Heart left ventricle (tissue), 16 donors: ENCODE measurements at regions not wholly inside any gene's neighbourhood (a gene's known extent, or its start where the extent isn't known, plus 50 kb on each side); places are given as distances from the start of the nearest gene placed in this dataset.

ENCODE experiments used
- ATAC-seq, 4 donors: fragments of 200-7000 bp; cut with Tn5 transposase; one replicate each; pipeline ENCODE4 v1.9.1; 2020 to 2022; ENCODE audit warnings: moderate library complexity in 4 of 4, mild to moderate bottlenecking in 3 of 4, moderate number of reproducible peaks in 1 of 4
- DNase-seq, 5 donors: peaks; one replicate each; pipeline ENCODE4 v3.0.0-alpha.2; 2020
- H3K27ac ChIP-seq, 12 donors: fragments of 200-600 bp; sonication (generic) in 4 of 12; one replicate each; pipeline versions ENCODE4 v1.5.0 to v1.8.0; 2016 to 2022; ENCODE audit warnings: mild to moderate bottlenecking in 2 of 12
- H3K27me3 ChIP-seq, 9 donors: fragments of 200-600 bp; sonication (generic) in 2 of 9; one replicate each; pipeline versions ENCODE4 v1.5.1 to v1.8.0; 2016 to 2022; ENCODE audit warnings: mild to moderate bottlenecking in 3 of 9
- H3K36me3 ChIP-seq, 9 donors: fragments of 200-600 bp; sonication (generic) in 2 of 9; one replicate each; pipeline versions ENCODE4 v1.5.0 to v1.8.0; 2018 to 2022; ENCODE audit warnings: mild to moderate bottlenecking in 2 of 9
- H3K4me1 ChIP-seq, 12 donors: fragments of 200-600 bp; sonication (generic) in 4 of 12; one replicate each; pipeline versions ENCODE4 v1.5.0 to v1.8.0; 2016 to 2022; ENCODE audit warnings: mild to moderate bottlenecking in 3 of 12
- H3K4me3 ChIP-seq, 12 donors: fragments of 200-600 bp; sonication (generic) in 4 of 12; one replicate each; pipeline versions ENCODE4 v1.5.0 to v1.8.0; 2017 to 2022; ENCODE audit warnings: mild to moderate bottlenecking in 9 of 12, moderate library complexity in 4 of 12
- H3K9me3 ChIP-seq, 12 donors: fragments of 200-600 bp; sonication (generic) in 4 of 12; one replicate each; pipeline versions ENCODE4 v1.5.0 to v1.8.0; 2016 to 2022; ENCODE audit warnings: mild to moderate bottlenecking in 1 of 12
- CTCF ChIP-seq, 12 donors: fragments of 200-600 bp; sonication (generic) in 4 of 12; IDR thresholded peaks; one replicate each; pipeline versions ENCODE4 v1.5.0 to v1.8.0; 2018 to 2022; ENCODE audit warnings: antibody characterized with exemption in 12 of 12, mild to moderate bottlenecking in 5 of 12
- POLR2A ChIP-seq, 2 donors: fragments of 450-650 bp; IDR thresholded peaks; one replicate each; pipeline ENCODE4 v1.6.1; 2017; ENCODE audit warnings: antibody characterized with exemption in 2 of 2, mild to moderate bottlenecking in 2 of 2, moderate library complexity in 2 of 2
- WGBS, 4 donors: extraction: QIAGEN DNeasy Blood & Tissue Kit in 2 of 4; methylation state at CpG; one replicate each; pipeline versions ENCODE4 v1.1.5 to v1.1.7; 2013 to 2018; 5-methylcytosine and 5-hydroxymethylcytosine counted together
- intact Hi-C, 10 donors: fragments of 100-400 bp; cut with DNase I; formaldehyde crosslinking; loops; one replicate each; pipeline versions ENCODE4 v1.11.1 to v1.14.2; 2022
- donor health status: ischemic (EF 13 %, LVEDD 7.1; RV severe dilation, severe dysfunction).
- donor health status: healthy with polysubstance abuse.
- donor health status: DM: no; HTN: yes; CAD: no.
- donor health status: DM: no; HTN: no; CAD: no.
- donor health status: ischemic (EF 25% LVEDD 6.9; RV normal size, moderate dysfunction).
- donor health status: ischemic (EF 25% LVEDD 5.7; RV mildly dilated, moderate dysfunction).
- donor health status: healthy.
- donor health status: DM: yes; HTN: yes; CAD: no.
- donor health status: ischemic (EF 35%, LVEDD 5.7; RV mildly dilated, moderate dysfunction).
- donor health status: nonischemic (EF 11% LVEDD 7.7; RV severe dilation, severe dysfunction).
- donor health status: DM: yes; HTN: yes; CAD: no.
- donor health status: PGD.
- donor health status: ischemic (EF 29% LVEDD 5.4; RV normal size, mild dysfunction).
- donor health status: nonischemic (EF 23%, LVEDD 6.1; RV moderate dilation, normal function).

- no peak for TF ChIP-seq POLR2A (IDR thresholded peaks at IDR 0.05)
- no peak for TF ChIP-seq CTCF (IDR thresholded peaks at IDR 0.05)
- WGBS, 4 donors = 68 to 78% (median 73%) methylated on average over 11 of the region's 11 CpGs
- no peak overlapping the region for H3K4me3 ChIP-seq
- peak in 1 of 5 donors; percentile 25 for DNase-seq
- peaks cover 0 to 31% (median 4%) of the 10 kb centered on the region in 9 donors for H3K27me3 ChIP-seq
- intact Hi-C loops = no loop called here
- no peaks in the 10 kb centered on the region for H3K9me3 ChIP-seq
- ATAC-seq = no peak
- no peaks in the 10 kb centered on the region for H3K36me3 ChIP-seq
- no peak overlapping the region for H3K27ac ChIP-seq
- no peaks in the 10 kb centered on the region for H3K4me1 ChIP-seq
These were observed 114.4 kb upstream of the TCERG1L start for GRCh38 chr10:131425752-131426533.

GRCh38 chr10:131426534-131426898 lies 115.0 kb upstream of the TCERG1L start:
- intact Hi-C loops = no loop called here

DNA sequence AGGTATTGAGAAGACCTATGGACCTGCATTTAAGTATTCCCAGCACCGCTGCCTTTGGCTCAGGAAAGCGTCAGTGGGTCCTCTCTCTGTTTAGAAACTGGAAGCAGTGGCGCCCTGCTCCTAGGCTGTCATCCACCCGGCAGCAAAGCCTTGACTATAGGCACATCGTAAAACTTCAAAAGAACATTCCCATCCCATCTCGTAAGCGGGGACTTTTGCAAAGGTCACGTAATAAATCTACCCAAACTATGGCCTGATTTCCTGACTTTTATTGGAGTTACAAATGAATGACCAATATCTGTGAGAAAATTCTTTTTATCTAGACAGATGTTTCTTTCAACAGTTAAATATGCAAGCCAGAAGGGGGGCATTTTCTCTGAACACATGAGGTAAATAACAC lies 115.8 kb upstream of the TCERG1L start:
- H3K4me3 ChIP-seq = no peak overlapping the region
- DNase-seq (peak in 1 of 5 donors; percentile 22), ATAC-seq (no peak)
- 60 to 65% (median 62%) methylated on average over 8 of the region's 8 CpGs for WGBS, 4 donors
- no peaks in the 10 kb centered on the region for H3K4me1 ChIP-seq
- H3K9me3 ChIP-seq = no peaks in the 10 kb centered on the region
- H3K27ac ChIP-seq = no peak overlapping the region
- TF ChIP-seq POLR2A (IDR thresholded peaks at IDR 0.05) (no peak), CTCF (IDR thresholded peaks at IDR 0.05) (no peak)
- no peaks in the 10 kb centered on the region for H3K36me3 ChIP-seq
- peaks cover 0 to 42% (median 5%) of the 10 kb centered on the region in 9 donors for H3K27me3 ChIP-seq
- intact Hi-C loops = no loop called here

More at GRCh38 chr10:131426534-131426898, 115.0 kb upstream of the TCERG1L start:
- Histone ChIP-seq H3K4me3 (no peak overlapping the region), H3K27me3 (peaks cover 0 to 35% (median 5%) of the 10 kb centered on the region in 9 donors), H3K27ac (no peak overlapping the region), H3K36me3 (no peaks in the 10 kb centered on the region), H3K4me1 (no peaks in the 10 kb centered on the region), H3K9me3 (no peaks in the 10 kb centered on the region)
- TF ChIP-seq CTCF (IDR thresholded peaks at IDR 0.05) (no peak), POLR2A (IDR thresholded peaks at IDR 0.05) (no peak)
- 75 to 81% (median 78%) methylated on average over 9 of the region's 9 CpGs for WGBS, 4 donors
- ATAC-seq = no peak
- no peak for DNase-seq

DNA sequence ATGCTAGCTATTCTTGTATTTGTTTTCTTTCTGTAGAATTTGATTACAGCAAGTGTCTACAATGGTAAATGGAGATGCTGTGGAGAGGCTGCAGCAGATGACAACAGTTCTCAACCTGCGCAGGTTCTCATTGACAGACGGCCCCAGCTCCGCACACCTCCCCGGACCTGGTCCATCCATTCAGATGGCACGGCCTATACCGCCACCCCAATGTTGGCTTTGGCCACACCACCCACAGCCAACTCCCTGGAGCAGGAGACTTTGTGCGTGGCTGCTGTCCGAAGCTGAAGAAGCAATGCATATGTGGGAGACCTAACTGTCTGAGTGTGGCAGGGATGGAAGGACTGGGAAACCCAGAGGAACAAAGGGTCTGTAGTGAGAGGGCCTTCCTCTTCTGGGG lies 116.4 kb upstream of the TCERG1L start:
- intact Hi-C loops = no loop called here
- H3K27ac ChIP-seq = no peak overlapping the region
- TF ChIP-seq POLR2A (IDR thresholded peaks at IDR 0.05) (no peak), CTCF (IDR thresholded peaks at IDR 0.05) (no peak)
- WGBS, 4 donors = 81 to 93% (median 91%) methylated on average over 8 of the region's 8 CpGs
- no peaks in the 10 kb centered on the region for H3K4me1 ChIP-seq
- no peaks in the 10 kb centered on the region for H3K9me3 ChIP-seq
- no peaks in the 10 kb centered on the region for H3K36me3 ChIP-seq
- H3K27me3 ChIP-seq = peaks cover 0 to 46% (median 6%) of the 10 kb centered on the region in 9 donors
- no peak for ATAC-seq
- no peak overlapping the region for H3K4me3 ChIP-seq
- peak in 1 of 5 donors; percentile 22 for DNase-seq
